Forelimb muscle (tissue), 1 donor: ENCODE measurements at regions not wholly inside any gene's neighbourhood (a gene's known extent, or its start where the extent isn't known, plus 50 kb on each side); places are given as distances from the start of the nearest gene placed in this dataset.
"Not testable (repeated sequence)": the region's sequence is repeated elsewhere in the genome, so short reads cannot be mapped to it uniquely, and the experiment has no call there.

Source experiments
- DNase-seq: peaks from one replicate; pipeline ENCODE4 v3.0.0-alpha.2; 2013; ENCODE audit warnings: low read depth

DNA sequence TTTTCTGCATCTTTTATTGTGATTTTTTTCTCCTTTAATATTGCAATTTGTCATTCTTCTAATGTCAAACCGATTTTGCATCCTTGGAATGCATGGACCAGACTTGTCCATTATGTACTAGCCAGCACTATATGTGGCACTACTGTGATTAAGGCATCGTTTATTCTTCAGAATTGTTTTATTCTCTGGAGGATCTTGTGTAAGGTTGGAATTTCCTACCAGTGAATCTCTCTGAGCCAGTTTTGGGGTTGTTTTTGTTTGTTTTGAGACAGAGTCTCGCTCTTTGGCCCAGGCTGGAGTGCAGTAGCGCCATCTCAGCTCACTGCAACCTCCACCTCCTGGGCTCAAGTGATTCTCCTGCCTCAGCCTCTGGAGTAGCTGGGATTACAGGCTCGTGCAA, 58.5 kb downstream of the IGLL5 start:
- DNase-seq: no peak

DNA sequence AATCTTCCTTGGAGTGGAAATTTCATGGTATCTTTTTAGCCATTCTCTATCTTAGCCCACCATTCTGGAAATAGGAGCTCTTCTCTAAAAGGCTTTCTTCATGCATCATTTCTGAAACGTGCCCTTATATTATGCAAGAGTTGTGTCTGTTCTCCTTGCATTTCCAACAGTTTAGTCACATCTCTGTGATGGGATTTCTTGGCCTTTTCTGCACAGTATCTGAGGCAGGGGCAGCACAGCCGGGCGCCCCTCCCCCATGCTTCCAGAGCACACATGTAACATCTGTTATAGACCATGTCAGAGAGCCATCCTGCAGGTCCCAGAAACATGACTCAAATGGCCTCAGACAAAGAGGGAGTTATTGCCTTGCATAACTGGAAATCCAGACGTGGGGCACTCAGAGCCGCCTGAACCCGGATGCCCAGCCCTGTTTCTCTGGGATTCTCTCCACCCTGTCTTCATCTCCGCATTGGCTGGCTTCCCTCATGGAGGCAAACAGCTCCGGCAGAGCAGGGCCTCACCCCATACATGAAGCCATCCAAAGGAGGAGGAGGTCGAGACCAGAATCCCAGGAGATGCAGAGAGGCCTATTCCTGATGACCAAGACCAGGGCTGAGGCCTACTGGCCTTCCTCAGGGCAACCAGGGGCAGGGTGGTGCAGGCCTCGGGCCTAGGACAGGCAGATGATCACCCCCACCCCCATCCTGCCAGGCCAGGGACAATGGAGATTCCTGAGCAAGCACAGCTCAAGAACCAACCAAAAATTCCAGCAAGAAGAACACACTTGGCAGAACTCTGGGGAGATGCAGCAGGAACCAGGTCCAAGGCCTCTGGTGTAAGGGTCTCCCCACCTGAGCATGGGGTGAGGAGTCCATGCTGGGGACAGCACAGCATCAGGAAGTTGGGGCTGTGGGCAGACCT, 61.3 kb downstream of the IGLL5 start:
- DNase-seq: no peak

DNA sequence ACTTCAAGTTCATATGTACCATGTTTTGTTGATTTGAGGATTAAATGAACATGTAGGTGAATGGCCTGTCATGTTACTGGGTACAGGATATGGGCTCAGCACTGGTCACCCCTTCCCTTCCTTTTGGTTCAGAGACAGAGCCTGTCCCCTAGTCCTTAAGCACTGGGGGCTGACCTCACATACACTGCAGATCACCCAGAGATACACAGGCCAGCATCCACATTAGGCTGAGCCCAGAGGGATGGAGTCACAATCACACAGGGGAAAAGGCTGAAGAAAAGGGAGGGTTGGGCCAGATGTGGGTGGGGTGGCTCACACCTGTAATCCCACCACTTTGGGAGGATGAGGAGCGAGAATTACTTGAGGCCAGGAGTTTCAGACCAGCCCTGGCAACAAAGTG, 62.3 kb downstream of the IGLL5 start:
- no peak for DNase-seq

DNA sequence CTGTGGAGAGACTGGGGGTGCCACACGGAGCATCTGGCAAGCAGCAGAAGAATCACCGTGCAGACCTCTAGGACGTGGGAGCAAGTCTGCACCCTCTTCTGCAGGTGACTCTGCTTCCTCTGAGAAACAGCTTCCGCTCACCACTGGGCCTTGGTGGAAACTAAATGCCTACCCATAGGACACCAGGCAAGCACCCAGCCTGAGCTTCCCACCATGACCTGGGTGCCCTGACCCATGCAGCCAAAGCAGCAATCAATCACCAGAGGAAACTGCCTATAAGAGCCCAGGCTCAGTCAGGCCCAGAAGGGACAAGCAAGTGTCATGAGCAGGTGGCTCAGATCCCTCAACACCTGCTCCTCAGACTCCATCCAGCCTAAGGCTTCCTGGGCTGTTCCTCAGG, 63.4 kb downstream of the IGLL5 start:
- DNase-seq: no peak

DNA sequence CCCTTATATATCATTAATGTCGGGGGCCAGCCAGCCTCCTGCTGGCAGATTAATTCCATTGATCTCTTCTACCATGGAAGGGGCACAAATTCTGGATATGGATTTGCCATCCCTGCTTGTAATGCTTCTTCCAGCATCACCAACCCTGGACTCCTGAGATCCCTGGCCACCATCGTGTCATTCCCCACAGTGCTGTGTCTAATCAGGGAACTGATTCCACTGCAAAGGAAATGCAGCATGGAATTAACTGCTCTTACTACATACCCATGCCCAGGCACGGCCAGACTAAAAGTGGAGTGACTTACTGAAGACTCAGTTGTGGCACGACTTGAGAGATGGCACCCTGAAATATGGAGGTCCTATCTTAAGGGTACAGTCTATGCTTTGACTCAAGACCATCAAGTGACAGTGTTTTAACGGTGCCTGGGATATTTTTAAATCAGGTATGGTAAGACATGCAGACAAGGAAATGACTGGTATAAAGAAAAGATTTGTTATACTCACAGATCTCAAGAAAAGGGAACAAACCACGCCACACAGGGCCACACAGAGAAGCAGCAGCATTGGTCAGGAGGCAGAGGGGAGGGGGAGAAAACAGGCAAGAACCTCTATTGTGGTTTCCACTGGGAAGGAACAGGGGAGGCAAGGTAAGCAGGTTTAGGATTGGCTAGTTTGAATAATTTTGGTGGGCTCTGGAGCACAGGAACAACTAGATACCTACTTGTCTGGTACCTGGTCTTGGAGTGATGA, 65.1 kb downstream of the IGLL5 start:
- DNase-seq: no peak

DNA sequence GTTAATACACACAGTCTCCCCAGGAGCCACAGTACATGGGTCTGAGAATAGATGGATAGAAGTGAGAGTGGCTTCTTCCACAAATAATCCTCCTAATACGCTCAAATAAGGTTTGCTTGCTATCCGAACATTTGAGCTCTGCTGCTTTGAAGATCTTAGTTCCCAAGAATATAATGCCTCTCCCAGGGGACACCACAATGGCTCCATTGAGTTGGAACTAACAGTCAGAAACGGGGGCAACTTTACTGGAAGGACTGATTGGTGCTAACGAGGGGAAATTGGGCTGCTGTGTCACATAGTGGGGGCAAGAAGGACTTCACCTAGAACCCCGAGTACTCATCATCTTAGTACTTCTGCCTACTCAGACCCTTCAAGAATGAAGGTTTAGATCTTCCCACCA, 66.2 kb downstream of the IGLL5 start:
- DNase-seq: no peak

DNA sequence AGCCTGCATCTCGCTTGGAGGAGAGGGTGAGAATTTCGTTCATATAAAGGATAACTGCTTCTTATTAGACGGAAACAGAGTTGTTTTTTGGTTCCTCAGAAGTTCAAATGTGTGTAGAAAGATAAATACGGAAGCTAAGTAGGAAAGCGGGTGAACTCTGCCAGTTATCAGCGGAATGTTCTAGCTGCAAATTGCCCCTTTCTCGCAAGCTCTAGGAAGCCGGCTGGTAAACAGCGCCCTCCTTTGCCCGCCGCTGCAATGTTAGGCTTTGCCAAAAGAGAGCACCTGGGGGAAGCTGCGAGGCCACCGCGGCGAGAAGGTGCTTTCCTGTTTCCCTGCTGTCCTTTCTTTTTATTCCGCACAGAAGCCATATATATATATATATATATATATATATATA, 67.0 kb downstream of the IGLL5 start:
- DNase-seq: no peak

DNA sequence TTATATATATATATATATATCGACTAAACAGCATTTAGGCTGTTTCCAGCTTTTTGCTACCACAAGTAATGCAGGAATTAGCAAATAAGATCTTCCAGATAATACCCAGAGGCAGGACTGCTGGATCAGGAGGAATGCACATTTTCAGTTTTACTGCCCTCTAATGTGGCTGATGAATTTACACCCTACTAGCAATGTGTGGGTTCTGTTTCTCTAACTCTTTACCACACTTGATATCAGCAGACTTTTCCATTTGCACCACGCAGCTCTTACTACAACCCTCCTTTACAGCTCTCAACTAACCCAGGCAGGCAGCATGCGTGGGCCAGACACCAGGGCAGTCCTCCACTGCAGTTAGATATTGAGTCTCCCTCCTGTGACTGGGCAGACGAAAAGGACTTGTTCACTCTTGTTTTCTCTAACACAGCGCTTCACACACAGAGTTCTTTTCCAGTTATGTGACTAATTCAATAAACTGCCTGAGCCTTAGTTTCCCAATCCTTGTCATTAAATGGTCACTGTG, 67.7 kb downstream of the IGLL5 start:
- no peak for DNase-seq

DNA sequence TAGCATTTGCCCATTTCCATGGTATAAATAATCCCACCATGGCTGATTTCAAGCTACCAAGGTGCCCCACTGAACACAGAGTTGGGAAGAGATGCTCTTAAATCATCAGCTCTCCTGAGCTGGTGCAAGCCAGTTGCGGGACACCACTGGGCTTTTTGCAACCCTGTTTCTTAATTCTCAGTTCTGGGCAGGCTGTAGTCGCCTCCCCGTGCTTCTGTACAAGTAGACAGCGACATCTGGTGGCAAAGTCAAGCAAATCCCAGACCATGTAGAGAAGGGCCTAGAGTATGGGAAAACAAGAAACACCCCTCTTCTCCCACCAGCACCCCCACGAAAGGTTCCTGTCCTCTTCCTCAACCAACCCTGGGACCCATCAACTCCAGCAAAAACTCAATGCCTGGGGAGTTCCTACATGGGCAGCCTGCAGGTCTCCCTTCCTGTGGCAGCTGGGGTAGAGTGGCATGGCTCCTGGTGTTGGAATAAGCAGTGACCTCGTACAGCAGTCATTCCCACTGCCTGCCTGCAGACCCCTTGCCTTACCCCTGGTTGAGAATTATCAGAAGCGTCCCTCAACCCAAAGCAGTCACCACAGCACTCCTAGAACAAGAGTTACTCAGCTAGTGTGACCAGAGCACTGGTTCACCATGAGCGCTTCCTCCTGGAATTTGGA, 68.4 kb downstream of the IGLL5 start:
- peak; percentile 38 for DNase-seq

DNA sequence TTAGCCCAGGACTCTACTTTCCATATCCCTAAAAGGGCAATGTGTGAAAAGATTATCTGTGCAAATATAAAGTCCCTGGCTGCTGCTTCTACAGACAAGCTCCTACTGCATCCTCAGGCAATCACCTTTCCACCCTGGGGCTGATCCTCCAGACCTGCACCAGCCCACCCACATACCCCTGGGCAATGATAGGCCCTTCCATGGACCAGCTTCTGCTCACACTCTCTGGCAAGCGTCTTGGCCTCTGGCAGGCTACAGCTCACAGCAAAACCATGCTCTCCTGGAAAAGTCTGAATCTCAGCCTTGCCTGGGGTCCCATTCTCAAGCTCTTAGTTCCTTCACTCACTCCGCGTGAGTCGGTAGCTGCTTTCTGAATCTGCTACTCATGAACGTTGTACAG, 69.5 kb downstream of the IGLL5 start:
- no peak for DNase-seq

DNA sequence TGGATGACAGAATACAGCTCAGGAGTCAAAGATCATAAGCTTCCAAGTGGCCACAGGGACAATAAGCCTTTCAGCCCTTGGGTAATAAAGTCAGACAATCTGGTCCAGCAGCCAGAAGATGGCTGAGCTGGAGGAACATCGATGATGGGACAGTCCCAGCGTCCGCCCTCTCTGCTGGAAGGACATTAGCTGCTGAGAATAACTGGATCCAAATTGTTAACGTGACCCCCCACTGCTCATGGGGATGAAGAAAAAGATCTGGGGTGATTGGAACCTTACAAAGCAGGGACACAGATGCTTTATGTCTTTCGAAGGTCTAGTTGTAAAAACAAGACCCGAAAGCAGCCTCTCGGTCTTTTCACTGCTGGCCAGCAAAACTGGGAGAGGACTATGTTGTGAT, 71.0 kb downstream of the IGLL5 start:
- no peak for DNase-seq

DNA sequence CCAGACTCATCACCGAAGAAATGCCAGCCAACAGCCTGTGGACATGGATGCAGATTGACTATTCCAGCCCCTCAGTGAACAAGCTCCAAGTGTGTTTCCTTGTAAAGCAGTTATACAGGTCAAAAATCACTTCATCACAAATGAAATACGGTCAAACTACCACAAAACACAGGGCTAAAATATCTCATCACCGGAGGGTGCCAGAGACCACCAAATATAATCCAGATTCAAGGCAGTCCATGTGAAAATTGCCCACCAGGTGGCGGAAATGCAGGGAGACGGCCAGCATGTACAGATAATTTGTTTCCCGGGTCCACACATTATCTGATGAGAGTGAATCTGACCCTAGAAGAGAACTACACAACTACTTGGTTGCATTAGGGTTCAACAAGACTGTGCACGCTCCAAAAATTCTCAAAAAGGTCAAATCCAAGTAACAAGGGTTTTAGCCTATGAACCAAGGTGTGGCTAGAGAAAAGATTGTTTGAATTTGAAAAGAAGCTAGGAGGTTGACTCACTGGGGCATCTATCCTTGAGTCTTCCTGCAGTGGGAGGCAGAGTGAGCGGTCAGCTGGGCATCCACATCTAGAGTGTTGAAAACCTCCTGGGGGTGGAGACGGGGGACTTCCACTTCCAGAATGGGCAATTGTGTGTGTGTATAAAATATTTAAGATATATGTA, 71.7 kb downstream of the IGLL5 start:
- peak; percentile 74 for DNase-seq

DNA sequence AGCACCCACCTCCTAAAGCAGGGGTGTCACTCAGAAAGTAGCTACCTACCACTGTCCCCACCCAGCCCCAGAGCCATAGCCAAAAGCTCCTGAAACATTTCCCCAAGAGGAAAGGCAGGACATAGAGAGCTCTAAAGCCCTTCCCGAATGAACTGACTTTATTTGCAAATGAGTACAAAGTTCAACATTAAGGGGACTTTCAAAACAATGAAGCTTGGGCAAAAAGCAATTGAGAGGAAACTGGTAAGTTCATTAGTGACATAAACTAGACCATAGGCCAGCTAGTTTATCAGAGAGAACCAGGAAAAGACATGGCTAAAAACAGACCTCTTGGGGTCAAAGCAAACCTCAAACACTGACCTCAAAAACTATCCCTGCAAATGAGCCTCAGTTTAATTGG, 72.7 kb downstream of the IGLL5 start:
- DNase-seq: no peak

DNA sequence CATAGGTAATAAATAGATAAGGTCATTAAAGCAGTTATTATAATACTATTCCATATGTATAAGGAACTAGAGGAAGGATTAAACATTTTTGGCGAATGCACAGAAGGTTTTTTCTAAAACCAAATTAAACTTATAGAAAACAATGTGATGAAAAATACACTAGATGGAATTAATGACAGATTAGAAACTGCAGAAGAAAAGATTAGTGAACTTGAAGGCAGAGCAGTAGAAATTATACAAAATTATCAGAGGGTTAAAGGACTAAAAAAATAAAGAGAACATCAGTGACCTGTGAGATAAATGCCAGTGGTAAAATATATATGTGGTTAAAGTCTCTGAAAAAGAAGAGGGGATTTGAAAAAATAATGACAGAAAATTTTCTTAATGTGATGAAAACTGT, 74.0 kb downstream of the IGLL5 start:
- DNase-seq: no peak

DNA sequence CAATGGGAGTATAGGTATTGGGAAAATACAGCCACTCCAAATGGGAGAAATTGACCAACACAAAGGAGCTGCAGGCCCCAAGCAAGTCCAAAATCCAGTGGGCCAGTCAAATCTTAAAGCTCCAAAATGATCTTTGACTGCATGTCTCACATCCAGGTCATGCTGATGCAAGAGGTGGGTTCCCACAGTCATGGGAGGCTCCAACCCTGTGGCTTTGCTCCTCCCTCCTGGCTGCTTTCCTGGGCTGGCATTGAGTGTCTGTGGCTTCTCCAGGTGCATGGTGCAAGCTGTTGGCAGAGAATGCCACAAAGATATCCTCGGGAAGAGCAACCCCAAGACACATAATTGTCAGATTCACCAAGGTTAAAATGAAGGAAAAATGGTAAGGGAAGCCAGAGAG, 80.8 kb downstream of the IGLL5 start:
- no peak for DNase-seq

DNA sequence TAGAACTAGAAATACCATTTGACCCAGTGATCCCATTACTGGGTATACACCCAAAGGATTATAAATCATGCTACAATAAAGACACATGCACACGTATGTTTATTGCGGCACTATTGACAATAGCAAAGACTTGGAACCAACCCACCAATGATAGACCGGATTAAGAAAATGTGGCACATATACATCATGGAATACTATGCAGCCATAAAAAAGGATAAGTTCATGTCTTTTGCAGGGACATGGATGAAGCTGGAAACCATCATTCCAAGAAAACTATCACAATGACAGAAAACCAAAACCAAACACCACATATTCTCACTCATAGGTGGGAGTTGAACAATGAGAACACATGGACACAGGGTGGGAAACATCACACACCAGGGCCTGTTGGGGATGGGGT, 85.0 kb downstream of the IGLL5 start:
- DNase-seq: not testable (repeated sequence)

DNA sequence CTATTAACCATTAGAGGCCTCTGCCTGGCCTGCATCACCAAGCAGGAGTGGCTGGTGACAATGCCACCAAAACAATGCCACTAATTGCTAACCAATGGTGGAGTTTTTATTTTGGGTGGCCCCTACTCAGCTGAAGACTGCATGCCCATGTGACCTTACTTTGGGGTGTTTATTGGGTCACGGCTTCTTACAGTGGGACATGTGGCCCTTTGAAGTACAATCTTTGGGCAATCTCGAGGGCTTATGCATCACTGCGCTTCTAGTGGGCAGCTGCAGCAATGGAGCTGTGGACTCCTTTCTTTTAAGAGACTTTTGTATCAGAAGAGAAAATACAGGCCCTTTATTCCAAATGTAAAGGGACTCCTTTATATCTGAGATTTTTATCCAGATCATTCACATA, 85.7 kb downstream of the IGLL5 start:
- no peak for DNase-seq

DNA sequence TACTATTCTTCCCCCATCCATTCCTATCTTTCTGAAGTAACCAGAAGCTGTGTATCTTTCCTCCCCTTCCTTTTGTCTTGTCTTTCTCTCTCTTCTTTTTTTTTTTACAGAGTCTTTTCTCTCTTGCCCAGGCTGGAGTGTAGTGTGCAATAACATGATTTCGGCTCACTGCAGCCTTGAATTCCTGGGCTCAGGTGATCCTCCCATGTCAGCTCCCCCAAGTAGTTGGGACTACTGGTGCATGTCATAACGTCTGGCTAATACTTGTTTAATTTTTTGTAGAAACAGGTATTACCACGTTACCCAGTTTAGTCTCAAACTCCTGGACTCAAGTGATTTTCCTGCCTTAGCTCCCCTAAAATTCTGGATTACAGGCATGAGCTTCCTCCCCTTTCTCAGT, 86.5 kb downstream of the IGLL5 start:
- DNase-seq: no peak

DNA sequence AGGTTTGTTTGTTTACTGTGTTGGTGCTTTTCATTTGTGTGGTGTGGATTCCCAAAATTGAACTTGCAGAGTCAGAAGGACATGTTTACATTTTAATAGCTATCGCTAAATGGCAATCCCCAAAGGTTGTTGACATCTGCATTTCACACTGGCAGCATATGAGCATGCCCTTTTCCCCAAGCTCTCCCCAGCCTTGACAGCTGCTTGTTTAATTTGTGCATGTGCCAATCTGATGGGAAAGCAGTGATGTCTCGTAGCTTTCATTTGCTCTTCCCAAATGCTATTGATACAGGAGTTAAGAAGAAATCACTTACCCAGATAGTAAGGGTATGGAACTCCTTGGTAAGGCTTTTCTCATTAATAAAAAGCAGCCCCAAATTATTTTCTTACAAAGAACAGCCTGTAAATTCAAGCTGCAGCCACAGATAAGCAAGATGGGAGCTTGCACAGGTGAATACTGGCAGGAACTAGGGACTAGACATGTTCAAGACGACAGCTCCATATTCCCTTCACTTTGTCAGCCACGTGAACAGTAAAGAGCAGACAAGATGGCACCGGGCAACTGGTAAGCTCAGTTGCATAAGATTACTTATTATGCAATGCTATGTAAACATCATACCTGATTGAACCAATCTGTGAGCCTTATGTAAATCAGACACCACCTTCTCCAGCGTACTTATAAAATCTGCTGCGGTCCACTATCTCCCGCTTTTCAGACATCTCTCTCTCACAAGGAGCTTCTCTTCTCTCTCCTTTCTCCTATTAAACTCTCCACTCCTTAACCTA, 87.4 kb downstream of the IGLL5 start:
- DNase-seq: no peak

DNA sequence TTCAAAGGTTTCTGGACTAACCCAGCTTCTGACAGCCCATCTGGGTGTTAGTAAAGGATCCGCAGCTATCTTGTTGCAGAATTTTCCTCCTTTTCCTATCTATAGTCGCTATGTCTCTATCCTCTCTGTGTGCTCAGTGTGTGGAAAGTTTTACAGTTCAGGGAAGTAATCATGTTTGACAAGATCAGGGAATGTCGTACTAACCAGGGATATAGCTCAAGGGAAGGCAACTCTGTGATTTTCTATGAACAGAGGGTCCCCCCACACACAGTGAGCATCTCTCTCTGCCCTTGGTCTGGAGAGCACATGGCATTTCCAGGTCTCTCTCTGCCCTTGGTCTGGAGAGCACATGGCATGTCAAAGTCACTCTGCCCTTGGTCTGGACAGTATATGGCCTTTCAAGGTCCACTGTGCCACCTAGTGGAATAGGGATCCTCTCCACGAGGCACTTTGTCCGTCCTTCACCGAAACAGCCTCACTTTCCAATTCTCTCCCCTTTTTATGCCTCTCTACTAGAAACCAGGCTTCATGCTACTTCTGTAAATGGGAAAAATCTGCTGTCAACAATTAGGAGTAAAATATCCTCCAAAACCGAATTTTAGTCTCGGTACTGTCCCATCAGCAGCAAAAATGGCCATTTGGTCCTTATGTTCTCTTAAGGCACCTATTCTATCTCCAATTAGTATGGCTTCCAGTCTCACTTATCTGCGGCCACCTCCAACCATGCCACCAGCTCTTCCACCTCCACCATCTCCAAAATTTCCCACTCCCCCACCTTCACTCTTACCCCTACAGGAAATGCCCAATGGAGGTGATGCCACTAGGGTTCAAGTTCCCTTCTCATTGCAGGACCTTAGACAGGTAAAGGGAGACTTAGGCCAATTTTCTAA, 88.7 kb downstream of the IGLL5 start:
- DNase-seq: no peak
